LHCN-M2 (cell line): ENCODE measurements at regions not wholly inside any gene's neighbourhood (a gene's known extent, or its start where the extent isn't known, plus 50 kb on each side); places are given as distances from the start of the nearest gene placed in this dataset.
"Not testable (repeated sequence)": the region's sequence is repeated elsewhere in the genome, so short reads cannot be mapped to it uniquely, and the experiment has no call there.

Experiments used
- DNase-seq: peaks from one replicate; pipeline ENCODE4 v3.0.0-alpha.2; 2012; ENCODE audit warnings: low read depth

DNA sequence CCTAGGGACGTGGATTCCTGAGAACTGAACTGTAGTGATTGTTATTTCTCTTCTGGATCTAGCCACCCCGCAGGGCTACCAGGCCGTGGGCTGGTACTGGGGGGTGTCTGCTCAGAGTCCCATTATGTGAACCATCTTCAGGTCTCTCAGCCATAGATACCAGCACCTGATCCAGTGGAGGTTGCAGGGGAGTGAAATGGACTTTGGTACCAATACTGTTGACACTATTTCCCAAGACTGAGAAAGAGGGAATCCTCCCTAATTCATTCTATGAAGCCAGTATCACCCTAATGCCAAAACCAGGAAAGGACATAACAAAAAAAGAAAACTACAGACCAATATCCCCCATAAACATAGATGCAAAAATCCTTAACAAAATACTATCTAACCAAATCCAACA lies 237.0 kb upstream of the AGTR1 start:
- DNase-seq = no peak

DNA sequence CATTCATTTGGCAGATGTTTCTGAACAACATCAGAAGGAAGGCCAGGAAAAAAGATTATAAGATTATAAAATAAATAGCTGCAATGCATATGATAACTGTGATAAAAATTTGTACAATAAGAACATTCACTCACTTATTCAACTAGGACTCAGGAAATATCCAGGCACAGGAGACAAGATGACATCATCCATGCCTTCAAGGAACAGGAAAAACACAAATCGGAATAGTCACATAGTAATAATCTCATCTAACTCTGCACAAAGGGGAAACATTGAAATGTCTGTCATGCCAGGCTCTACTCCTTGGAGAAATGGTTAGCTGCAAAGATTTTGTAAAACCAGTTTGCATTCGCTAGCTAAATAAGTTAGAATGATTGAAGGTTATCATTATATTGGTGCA lies 233.5 kb upstream of the AGTR1 start:
- peak; percentile 29 for DNase-seq

- DNase-seq = peak; percentile 78
Measured at GRCh38 chr3:148466143-148466542, 231.6 kb upstream of the AGTR1 start.

GRCh38 chr3:148466980-148467740 lies 230.5 kb upstream of the AGTR1 start:
- no peak for DNase-seq

DNA sequence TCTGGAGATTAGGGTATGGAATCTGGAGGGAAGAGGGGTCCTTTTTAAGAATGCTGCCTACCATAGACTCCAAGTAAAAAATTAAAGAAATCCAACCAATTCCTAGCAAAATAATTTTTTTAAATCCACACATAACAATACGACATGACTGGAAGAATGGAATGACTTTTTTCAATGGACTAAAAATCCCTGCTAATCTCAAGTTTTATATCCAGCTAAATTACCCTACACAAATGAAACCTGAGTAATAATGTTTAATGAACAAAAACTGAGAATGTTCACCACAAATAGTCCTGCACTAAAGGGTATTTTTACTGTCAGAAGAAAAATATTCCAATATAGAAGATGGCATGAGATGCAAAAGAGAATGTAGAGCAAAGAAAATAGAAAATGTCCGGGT lies 220.3 kb upstream of the AGTR1 start:
- no peak for DNase-seq

- no peak for DNase-seq
Measured at GRCh38 chr3:148493631-148494030, 204.1 kb upstream of the AGTR1 start.

DNA sequence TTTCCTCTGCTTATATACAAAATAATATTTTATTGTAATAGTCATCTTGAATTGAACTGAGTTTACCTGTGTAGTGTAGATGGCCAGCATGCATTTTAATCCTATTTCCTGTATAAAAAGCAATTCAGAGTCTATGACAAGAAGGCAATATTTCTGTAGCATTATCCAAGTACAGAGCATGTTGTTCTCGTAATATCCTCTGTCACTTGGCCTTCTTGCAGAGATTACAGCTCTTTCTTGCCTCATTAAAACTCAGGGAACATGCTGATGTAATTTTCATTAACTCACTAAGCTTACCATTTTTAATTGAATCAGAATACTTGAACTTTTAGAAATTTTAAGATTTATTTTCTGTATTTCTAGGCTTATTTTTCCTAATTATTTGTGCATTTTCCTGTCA lies 203.3 kb upstream of the AGTR1 start:
- DNase-seq = no peak

DNA sequence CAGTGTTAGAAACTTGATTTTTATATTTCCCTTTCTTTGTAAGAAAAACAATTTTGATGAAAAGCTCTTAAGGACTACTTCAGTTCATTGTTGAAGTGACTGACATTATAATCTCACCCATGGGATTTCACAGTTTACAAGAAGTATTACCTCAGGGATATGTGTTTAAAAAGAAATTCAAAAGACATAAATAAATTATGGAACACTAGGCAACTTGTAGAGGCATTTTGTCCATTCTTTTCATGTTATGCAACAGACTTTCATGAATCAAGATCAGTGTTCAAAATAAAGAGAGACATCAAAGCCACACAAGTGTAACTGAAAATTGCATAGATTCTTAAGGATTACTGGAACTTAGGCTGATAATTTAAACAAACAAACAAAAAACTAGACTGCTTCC lies 196.8 kb upstream of the AGTR1 start:
- DNase-seq = no peak

DNA sequence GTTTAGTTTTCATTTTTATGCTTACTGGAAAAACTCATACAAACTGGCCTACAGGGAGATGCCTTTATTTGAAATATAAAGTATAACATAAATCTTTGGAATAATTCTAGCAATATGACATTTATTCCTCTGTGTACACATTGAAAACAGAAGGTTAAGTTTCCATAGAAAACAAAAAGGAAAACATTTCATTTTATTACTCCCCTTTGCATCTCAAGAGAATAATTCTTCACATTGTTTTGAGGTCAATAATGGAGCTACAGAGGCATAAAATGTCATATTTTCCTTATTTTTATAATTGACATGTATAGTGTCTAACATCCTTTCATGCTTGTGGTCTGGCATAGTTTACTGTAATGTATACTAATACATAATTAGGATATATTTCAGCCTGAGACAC lies 187.6 kb upstream of the AGTR1 start:
- no peak for DNase-seq

- no peak for DNase-seq
Measured at GRCh38 chr3:148510561-148510960, 187.1 kb upstream of the AGTR1 start.

- DNase-seq = no peak
Measured at GRCh38 chr3:148512648-148513047, 185.1 kb upstream of the AGTR1 start.

DNA sequence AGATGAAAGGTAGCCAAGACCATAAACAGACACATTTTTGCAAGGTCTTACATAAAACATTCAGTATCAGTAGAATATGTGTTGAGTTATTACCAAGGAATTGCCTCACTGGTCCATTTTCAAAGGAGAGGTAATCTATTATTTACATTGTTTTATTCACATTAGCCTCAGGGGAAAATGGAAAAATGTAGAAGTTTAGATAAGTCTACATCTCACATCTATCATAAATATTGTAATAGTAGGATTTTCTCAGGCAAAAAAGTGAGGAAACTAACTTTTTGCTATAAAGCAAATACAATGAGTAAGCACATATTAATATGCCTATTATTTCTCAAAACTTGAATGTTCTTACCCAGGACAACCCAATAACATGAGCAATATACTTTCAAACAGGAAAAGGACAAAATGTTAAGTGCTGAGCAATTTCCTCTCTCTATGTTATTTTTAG lies 184.6 kb upstream of the AGTR1 start:
- DNase-seq = peak; percentile 35

GRCh38 chr3:148518520-148518919 lies 179.2 kb upstream of the AGTR1 start:
- DNase-seq = no peak

- not testable (repeated sequence) for DNase-seq
Measured at GRCh38 chr3:148525621-148526020, 172.1 kb upstream of the AGTR1 start.

DNA sequence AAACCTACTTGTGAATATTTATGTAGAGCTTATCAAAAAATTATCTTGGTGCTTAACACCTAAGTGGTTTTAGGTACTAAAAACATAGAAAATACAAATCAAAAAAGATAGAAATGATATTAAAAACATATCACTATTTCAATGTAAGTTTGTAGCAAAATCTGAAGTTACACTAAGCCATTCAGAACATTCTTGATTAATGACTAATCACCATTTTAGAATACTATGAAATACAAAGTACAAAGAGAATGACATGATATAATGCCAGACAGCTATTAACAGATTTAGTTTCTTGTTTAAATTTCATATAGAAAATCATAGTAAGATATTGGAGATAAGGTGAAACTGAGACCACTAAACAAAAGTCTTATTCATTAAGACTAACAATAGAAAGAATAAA lies 169.7 kb upstream of the AGTR1 start:
- DNase-seq = peak; percentile 56

DNA sequence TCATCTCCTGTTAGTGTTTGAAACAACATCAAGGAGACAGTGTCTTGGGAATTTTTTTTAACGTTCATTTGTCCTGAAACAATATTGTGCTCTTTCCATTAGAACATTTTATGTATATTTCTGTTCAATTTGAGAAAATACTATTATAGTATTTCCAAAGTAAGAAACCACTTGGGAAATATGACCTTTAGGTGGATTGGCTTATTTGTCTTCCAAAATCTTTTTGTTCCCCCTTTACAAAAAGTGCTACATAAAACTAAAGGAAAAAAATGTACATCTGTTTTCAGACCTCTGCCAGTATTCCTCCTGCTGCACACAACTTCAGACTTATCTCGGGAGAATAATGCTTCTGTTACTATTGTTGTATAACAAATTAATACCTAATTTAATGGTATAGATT lies 165.9 kb upstream of the AGTR1 start:
- no peak for DNase-seq

DNA sequence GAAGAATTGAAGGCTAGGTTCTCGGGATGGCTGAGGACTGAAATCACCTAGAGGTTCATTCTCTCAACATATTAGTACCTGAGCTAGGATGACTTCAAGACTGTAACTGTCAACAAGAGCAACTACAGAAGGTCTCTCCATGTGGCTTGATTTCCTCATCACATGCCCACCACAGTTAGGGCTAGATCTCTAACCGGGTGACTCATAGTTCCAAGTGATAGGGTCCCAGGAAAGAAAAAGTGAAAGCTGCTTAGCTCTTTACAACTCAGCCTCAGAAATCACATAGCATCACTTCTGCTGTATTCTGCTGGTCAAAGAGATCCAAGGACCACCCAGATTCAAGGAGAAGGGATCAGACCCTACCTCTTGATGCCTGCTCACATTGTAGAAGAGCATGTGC lies 165.4 kb upstream of the AGTR1 start:
- peak; percentile 26 for DNase-seq

GRCh38 chr3:148532774-148533173 lies 164.9 kb upstream of the AGTR1 start:
- DNase-seq = no peak

DNA sequence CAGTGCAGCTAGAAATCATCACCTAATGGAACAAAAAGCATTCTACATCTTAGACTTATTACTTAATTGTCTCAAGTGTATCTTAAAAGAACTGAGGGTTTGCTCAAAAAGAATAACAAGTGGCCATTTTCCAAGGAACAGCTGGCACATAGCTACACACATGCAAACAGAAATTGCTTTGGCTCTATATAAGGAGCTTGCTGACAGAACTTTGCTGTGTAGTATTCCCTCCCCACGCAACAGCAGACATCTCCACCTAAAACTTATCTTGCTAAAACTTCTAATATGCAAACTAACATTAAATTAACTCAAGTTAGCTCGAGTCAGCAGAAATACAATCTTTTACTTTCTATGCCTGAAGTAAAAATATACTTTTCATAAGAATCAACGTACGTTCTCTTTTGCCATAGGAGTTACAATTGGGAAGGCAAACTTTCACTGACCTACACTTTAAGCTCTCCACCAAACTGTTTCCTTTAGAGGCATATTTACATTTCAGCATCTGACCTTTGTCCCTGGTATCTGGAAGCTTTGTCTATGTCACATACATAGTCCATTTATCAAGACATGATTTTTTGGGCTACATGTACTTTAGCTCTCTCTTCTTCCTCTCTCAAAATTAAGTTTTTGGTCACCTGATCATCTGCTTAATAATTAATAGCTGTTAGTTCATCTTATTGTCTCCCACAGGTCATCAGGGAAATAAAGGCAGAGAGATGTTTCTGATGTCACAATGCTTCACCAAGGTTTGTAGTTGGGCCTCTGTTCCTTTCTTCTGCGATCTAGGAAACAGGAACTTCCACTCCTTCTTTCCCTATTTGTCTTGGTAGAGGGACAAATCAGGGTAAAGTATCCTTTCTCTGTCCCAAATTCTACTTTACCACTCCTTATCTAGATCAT lies 163.4 kb upstream of the AGTR1 start:
- DNase-seq = no peak

DNA sequence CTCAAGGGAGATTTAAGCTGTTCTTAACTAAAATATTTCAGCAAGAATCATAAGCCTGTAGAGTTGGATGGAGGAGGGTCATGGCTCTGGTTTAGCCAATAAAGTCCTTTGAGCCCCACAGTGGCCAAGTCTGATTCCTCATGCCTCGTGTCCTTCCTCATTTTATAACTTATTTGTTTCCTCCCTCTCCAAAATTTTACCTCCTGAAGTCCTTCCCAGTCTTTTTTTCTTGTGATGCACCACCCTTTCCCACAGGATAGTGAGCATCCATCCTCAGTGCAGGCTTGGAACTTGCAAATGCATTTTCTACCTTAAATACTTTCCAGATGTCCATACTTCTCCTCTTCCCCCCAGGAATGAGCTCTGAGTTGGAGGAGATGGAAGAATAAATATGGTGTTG lies 162.7 kb upstream of the AGTR1 start:
- no peak for DNase-seq

DNA sequence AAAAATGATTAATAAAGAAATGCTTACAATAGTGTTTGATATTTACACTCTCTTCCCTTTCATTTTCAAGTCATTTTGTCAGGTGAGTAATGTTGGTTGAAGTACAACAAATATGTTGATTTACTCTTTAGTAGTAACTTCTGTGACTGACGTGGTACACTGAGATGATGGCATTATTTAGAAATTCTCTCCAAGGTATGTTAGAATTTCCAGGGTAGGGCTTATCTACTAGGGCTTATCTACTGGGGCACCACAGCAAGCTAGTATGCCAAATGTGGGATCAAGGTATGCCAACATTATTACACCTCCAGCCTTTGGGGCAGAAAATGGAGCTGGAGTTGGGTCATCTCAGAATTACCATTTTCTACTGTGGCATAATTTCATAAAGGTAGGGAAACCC lies 157.4 kb upstream of the AGTR1 start:
- DNase-seq = no peak

- DNase-seq = no peak
Measured at GRCh38 chr3:148540851-148541250, 156.9 kb upstream of the AGTR1 start.

GRCh38 chr3:148546959-148547358 lies 150.7 kb upstream of the AGTR1 start:
- DNase-seq = no peak
